Right atrium auricular region (tissue), 2 donors: ENCODE measurements at regions not wholly inside any gene's neighbourhood (a gene's known extent, or its start where the extent isn't known, plus 50 kb on each side); places are given as distances from the start of the nearest gene placed in this dataset.

Source experiments
- DNase-seq: peaks from one replicate; pipeline ENCODE4 v3.0.0-alpha.2; 2019; ENCODE audit warnings: low spot score
- H3K27ac ChIP-seq, 2 donors: fragments of 200-600 bp; sonication (generic); 1 replicate in 1 of 2; 2 replicates in 1 of 2; pipeline ENCODE4 v1.5.1; 2016 to 2019
- H3K27me3 ChIP-seq, 2 donors: fragments of 200-600 bp; sonication (generic); one replicate each; pipeline versions ENCODE4 v1.5.1 to v1.6.0; 2017 to 2019
- H3K36me3 ChIP-seq: fragments of 200-600 bp; sonication (generic); one replicate; pipeline ENCODE4 v1.5.1; 2016
- H3K4me1 ChIP-seq, 2 donors: fragments of 200-600 bp; sonication (generic); one replicate each; pipeline versions ENCODE4 v1.5.1 to v1.6.0; 2017 to 2019
- H3K4me3 ChIP-seq, 2 donors: fragments of 200-600 bp; sonication (generic); 1 replicate in 1 of 2; 2 replicates in 1 of 2; pipeline ENCODE4 v1.5.1; 2017 to 2019; ENCODE audit warnings: mild to moderate bottlenecking in 1 of 2, moderate library complexity in 1 of 2
- H3K9me3 ChIP-seq, 2 donors: fragments of 200-600 bp; sonication (generic); one replicate each; pipeline ENCODE4 v1.5.1; 2019
- TF ChIP-seq, protein P1 (sequence below), 2 donors: fragments of 200-600 bp; sonication (generic); IDR thresholded peaks; one replicate each; pipeline ENCODE4 v1.5.1; 2019; ENCODE audit warnings: antibody characterized with exemption in 2 of 2

GRCh38 chr17:62882284-62882683 lies 74.2 kb upstream of the MARCHF10 start:
- Histone ChIP-seq H3K27me3 (no peaks in the 10 kb centered on the region), H3K27ac (no peak overlapping the region), H3K36me3 (no peaks in the 10 kb centered on the region), H3K9me3 (no peaks in the 10 kb centered on the region), H3K4me3 (no peak overlapping the region), H3K4me1 (no peaks in the 10 kb centered on the region)
- DNase-seq: no peak
- TF ChIP-seq, protein P1, sequence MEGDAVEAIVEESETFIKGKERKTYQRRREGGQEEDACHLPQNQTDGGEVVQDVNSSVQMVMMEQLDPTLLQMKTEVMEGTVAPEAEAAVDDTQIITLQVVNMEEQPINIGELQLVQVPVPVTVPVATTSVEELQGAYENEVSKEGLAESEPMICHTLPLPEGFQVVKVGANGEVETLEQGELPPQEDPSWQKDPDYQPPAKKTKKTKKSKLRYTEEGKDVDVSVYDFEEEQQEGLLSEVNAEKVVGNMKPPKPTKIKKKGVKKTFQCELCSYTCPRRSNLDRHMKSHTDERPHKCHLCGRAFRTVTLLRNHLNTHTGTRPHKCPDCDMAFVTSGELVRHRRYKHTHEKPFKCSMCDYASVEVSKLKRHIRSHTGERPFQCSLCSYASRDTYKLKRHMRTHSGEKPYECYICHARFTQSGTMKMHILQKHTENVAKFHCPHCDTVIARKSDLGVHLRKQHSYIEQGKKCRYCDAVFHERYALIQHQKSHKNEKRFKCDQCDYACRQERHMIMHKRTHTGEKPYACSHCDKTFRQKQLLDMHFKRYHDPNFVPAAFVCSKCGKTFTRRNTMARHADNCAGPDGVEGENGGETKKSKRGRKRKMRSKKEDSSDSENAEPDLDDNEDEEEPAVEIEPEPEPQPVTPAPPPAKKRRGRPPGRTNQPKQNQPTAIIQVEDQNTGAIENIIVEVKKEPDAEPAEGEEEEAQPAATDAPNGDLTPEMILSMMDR (IDR thresholded peaks at IDR 0.05): no peak

DNA sequence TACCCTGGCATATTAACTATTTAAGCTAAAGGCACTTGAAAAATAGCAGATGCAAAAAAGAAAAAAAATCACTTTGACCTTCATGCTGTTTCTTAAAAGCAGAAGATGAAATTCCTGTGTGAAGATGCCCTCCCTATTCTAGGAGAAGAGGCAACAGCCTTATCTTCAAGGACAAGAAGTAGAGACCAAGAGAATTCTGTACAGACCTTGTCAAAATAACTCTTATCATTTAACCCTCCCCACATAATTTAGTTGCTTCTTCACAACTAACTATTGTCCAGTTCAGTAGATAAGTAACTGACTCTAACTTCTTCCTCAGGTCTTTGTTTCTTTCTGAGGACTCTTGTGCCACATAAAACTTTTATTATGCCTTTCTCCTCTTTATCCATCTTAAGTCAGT lies 72.0 kb upstream of the MARCHF10 start:
- no peak overlapping the region for H3K27ac ChIP-seq
- H3K27me3 ChIP-seq: no peaks in the 10 kb centered on the region
- DNase-seq: no peak

DNA sequence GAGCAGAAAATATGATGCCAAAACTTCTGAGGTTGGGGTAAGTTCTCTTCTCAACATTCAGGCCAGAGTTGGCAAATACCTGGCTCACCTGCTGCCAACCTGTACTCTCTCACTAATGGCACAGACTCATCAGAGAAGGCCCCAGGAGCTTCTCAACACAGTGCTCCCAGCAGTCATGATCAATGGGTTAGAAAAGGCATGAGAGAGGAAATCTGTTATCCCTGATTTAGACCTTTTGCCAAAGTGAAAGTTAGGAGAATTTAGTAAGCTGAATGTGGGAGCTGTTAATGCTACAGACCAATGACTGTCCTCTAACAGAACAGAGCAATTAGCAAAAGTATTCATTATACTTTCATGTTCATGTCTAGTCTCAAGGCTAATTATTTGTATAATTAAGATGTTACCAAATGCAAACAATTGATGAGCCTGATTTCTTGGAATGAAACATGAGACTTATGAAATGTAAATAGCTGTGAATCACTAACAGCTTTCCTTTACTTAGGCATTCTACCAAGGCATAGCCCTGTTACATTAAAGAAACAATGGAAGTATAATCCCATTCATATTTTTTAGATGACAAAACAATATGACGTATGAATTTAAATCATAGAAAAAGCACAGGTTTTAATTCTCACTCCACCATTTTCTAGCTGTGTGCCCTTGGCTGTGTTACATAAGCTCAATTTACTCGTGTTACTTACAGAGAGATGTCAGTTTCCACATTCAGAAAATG lies 68.7 kb upstream of the MARCHF10 start:
- no peaks in the 10 kb centered on the region for H3K36me3 ChIP-seq
- H3K27me3 ChIP-seq: no peaks in the 10 kb centered on the region
- TF ChIP-seq, protein P1 (IDR thresholded peaks at IDR 0.05): no peak
- no peak for DNase-seq
- H3K4me3 ChIP-seq: no peak overlapping the region
- H3K9me3 ChIP-seq: no peaks in the 10 kb centered on the region
- H3K27ac ChIP-seq: no peak overlapping the region
- H3K4me1 ChIP-seq: no peaks in the 10 kb centered on the region

More for the DNA sequence above, 72.0 kb upstream of the MARCHF10 start:
- no peaks in the 10 kb centered on the region for H3K4me1 ChIP-seq
- TF ChIP-seq, protein P1 (IDR thresholded peaks at IDR 0.05): no peak
- no peaks in the 10 kb centered on the region for H3K9me3 ChIP-seq
- no peaks in the 10 kb centered on the region for H3K36me3 ChIP-seq
- no peak overlapping the region for H3K4me3 ChIP-seq

DNA sequence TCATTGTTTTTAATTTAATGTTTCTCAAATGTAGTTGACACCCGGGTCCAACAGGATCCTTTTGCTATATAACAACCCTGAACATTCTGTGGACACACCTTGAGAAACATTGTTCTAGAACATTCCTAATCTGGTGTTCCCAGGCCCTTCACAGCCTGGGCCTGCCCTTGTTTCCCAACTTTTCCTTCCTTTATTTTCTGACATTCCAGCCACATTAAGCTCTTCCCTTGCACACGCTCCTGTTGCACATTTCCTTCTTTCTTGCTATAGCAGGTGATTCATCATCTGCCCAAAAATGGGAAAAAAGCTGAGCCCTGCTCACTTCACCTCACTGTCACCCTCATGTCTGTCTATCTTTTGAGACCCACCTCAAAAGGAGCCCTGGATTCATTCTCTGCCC lies 67.9 kb upstream of the MARCHF10 start:
- no peaks in the 10 kb centered on the region for H3K36me3 ChIP-seq
- no peaks in the 10 kb centered on the region for H3K4me1 ChIP-seq
- no peaks in the 10 kb centered on the region for H3K9me3 ChIP-seq
- TF ChIP-seq, protein P1 (IDR thresholded peaks at IDR 0.05): no peak
- H3K27me3 ChIP-seq: no peaks in the 10 kb centered on the region
- no peak overlapping the region for H3K4me3 ChIP-seq
- no peak for DNase-seq
- no peak overlapping the region for H3K27ac ChIP-seq

- Histone ChIP-seq H3K36me3 (no peaks in the 10 kb centered on the region), H3K4me3 (no peak overlapping the region), H3K27ac (no peak overlapping the region), H3K9me3 (no peaks in the 10 kb centered on the region), H3K27me3 (no peaks in the 10 kb centered on the region), H3K4me1 (no peaks in the 10 kb centered on the region)
- DNase-seq: no peak
- TF ChIP-seq, protein P1 (IDR thresholded peaks at IDR 0.05): no peak
Observed at GRCh38 chr17:62875296-62875695, 67.2 kb upstream of the MARCHF10 start.

DNA sequence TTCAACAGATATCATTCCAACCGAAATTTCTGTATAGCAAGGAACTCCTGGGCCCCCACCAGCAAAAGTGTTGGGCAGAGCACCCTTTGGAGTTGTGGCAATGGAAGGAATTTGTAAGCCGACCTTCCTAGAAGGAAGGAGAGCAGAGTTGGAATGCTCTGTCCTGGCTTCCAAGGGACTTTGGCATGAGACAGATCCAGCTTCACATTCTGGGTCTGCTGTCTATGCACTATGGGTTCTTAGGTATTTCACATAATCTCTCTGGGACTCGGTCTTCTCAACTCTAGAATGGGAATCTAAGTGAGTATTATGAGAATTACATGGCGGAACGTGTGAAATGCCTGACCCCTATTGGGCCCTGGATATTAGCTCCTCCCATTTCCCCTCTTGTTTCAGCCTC lies 63.2 kb upstream of the MARCHF10 start:
- H3K27ac ChIP-seq: no peak overlapping the region
- H3K9me3 ChIP-seq: no peaks in the 10 kb centered on the region
- TF ChIP-seq, protein P1 (IDR thresholded peaks at IDR 0.05): no peak
- no peak overlapping the region for H3K4me3 ChIP-seq
- H3K27me3 ChIP-seq: no peaks in the 10 kb centered on the region
- H3K4me1 ChIP-seq: no peaks in the 10 kb centered on the region
- no peaks in the 10 kb centered on the region for H3K36me3 ChIP-seq
- DNase-seq: no peak
